Peyer's patch (tissue), 4 donors: ENCODE measurements at regions not wholly inside any gene's neighbourhood (a gene's known extent, or its start where the extent isn't known, plus 50 kb on each side); places are given as distances from the start of the nearest gene placed in this dataset.

Experiments used
- POLR2A ChIP-seq, 2 donors: fragments of 450-650 bp; IDR thresholded peaks; one replicate each; pipeline ENCODE4 v1.5.1; 2017; ENCODE audit warnings: antibody characterized with exemption in 2 of 2, mild to moderate bottlenecking in 2 of 2, moderate library complexity in 2 of 2
- TF ChIP-seq, protein P1 (sequence below), 6 experiments: fragments of 450-650 bp in 4 of 6; fragments of 200-600 bp in 2 of 6; sonication (generic) in 1 of 6; IDR thresholded peaks; one replicate each; pipeline ENCODE4 v1.5.1; 2017 to 2019; ENCODE audit warnings: antibody characterized with exemption in 6 of 6, mild to moderate bottlenecking in 3 of 6, moderate library complexity in 1 of 6

GRCh38 chr12:91805031-91805430 lies 340.6 kb downstream of the BTG1 start:
- TF ChIP-seq, protein P1, sequence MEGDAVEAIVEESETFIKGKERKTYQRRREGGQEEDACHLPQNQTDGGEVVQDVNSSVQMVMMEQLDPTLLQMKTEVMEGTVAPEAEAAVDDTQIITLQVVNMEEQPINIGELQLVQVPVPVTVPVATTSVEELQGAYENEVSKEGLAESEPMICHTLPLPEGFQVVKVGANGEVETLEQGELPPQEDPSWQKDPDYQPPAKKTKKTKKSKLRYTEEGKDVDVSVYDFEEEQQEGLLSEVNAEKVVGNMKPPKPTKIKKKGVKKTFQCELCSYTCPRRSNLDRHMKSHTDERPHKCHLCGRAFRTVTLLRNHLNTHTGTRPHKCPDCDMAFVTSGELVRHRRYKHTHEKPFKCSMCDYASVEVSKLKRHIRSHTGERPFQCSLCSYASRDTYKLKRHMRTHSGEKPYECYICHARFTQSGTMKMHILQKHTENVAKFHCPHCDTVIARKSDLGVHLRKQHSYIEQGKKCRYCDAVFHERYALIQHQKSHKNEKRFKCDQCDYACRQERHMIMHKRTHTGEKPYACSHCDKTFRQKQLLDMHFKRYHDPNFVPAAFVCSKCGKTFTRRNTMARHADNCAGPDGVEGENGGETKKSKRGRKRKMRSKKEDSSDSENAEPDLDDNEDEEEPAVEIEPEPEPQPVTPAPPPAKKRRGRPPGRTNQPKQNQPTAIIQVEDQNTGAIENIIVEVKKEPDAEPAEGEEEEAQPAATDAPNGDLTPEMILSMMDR (IDR thresholded peaks at IDR 0.05): no peak
- no peak for TF ChIP-seq POLR2A (IDR thresholded peaks at IDR 0.05)
